Breast epithelium (tissue), 4 donors: ENCODE measurements at regions not wholly inside any gene's neighbourhood (a gene's known extent, or its start where the extent isn't known, plus 50 kb on each side); places are given as distances from the start of the nearest gene placed in this dataset.

Experiments used
- DNase-seq, 2 donors: peaks; one replicate each; pipeline ENCODE4 v3.0.0-alpha.2; 2019; ENCODE audit warnings: low spot score in 2 of 2
- H3K27ac ChIP-seq, 2 donors: fragments of 200-600 bp; sonication (generic) in 1 of 2; one replicate each; pipeline ENCODE4 v1.5.1; 2016 to 2019; ENCODE audit warnings: mild to moderate bottlenecking in 1 of 2
- H3K27me3 ChIP-seq, 2 donors: fragments of 200-600 bp; sonication (generic) in 1 of 2; one replicate each; pipeline versions ENCODE4 v1.5.1 to v1.6.0; 2017 to 2019; ENCODE audit warnings: control low read depth in 1 of 2, mild to moderate bottlenecking in 1 of 2
- H3K36me3 ChIP-seq: fragments of 200-600 bp; one replicate; pipeline ENCODE4 v1.5.1; 2019
- H3K4me1 ChIP-seq, 2 donors: fragments of 200-600 bp; sonication (generic); one replicate each; pipeline ENCODE4 v1.5.1; 2016 to 2019; ENCODE audit warnings: control low read depth in 1 of 2
- H3K4me3 ChIP-seq, 3 donors: fragments of 200-600 bp; sonication (generic); 1 replicate in 2 of 3; 2 replicates in 1 of 3; pipeline ENCODE4 v1.5.1; 2016 to 2019; ENCODE audit warnings: mild to moderate bottlenecking in 3 of 3, moderate library complexity in 2 of 3
- H3K9me3 ChIP-seq, 2 donors: fragments of 200-600 bp; sonication (generic) in 1 of 2; one replicate each; pipeline ENCODE4 v1.5.1; 2016 to 2019; ENCODE audit warnings: control low read depth in 1 of 2
- CTCF ChIP-seq, 3 donors: fragments of 450-650 bp; IDR thresholded peaks; one replicate each; pipeline ENCODE4 v1.5.1; 2016 to 2017; ENCODE audit warnings: antibody characterized with exemption in 3 of 3, mild to moderate bottlenecking in 3 of 3, moderate library complexity in 3 of 3
- POLR2A ChIP-seq: fragments of 450-650 bp; IDR thresholded peaks from one replicate; pipeline ENCODE4 v1.6.1; 2016; ENCODE audit warnings: antibody characterized with exemption, mild to moderate bottlenecking, moderate library complexity
- POLR2AphosphoS5 ChIP-seq, 3 donors: sonication (generic); formaldehyde crosslinking; IDR thresholded peaks; one replicate each; pipeline ENCODE4 v1.6.1; 2017; ENCODE audit warnings: antibody characterized with exemption in 3 of 3
- intact Hi-C: fragments of 100-400 bp; cut with DNase I; formaldehyde crosslinking; loops from one replicate; pipeline ENCODE4 v1.15.1; 2023; ENCODE audit warnings: low total_unique reads

DNA sequence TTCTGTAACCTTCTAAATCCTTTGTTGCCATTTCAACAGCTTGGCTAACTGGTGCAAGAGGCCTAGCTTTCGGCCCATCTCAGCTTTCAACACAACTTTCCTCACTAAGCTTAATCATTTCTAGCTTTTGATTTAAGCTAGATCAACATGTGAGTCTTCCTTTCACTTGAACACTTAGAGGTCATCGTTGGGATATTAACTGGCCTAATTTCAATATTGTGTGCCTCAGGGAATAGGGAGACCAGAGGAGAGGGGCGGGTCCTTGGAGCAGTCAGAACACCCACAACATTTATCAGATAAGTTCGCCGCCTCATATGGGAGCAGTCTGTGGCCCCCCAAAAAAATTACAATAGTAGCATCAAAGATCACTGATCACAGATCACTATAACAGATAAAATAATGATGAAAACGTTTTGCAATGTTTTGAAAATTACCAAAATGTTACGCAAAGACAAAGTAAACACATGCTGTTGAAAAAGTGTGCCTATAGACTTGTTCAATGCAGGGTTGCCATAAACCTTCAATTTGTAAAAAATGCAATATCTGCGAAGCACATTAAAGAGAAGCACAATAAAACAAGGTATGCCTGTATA, 66.8 kb upstream of the PCSK1 start:
- no peaks in the 10 kb centered on the region for H3K9me3 ChIP-seq
- no peak for DNase-seq
- H3K36me3 ChIP-seq = no peaks in the 10 kb centered on the region
- no peaks in the 10 kb centered on the region for H3K27me3 ChIP-seq
- intact Hi-C loops = no loop called here
- H3K4me3 ChIP-seq = no peak overlapping the region
- no peaks in the 10 kb centered on the region for H3K4me1 ChIP-seq
- TF ChIP-seq CTCF (IDR thresholded peaks at IDR 0.05) (no peak), POLR2A (no peak), POLR2AphosphoS5 (IDR thresholded peaks at IDR 0.05) (no peak)
- no peak overlapping the region for H3K27ac ChIP-seq

GRCh38 chr5:96501991-96502646, 69.1 kb upstream of the PCSK1 start:
- Histone ChIP-seq H3K4me1 (no peaks in the 10 kb centered on the region), H3K9me3 (no peaks in the 10 kb centered on the region), H3K27me3 (no peaks in the 10 kb centered on the region), H3K4me3 (no peak overlapping the region), H3K36me3 (no peaks in the 10 kb centered on the region), H3K27ac (no peak overlapping the region)
- no peak for DNase-seq
- no peak for TF ChIP-seq CTCF (IDR thresholded peaks at IDR 0.05)
- no peak for TF ChIP-seq POLR2AphosphoS5 (IDR thresholded peaks at IDR 0.05)
- TF ChIP-seq POLR2A = no peak
- intact Hi-C loops = no loop called here

DNA sequence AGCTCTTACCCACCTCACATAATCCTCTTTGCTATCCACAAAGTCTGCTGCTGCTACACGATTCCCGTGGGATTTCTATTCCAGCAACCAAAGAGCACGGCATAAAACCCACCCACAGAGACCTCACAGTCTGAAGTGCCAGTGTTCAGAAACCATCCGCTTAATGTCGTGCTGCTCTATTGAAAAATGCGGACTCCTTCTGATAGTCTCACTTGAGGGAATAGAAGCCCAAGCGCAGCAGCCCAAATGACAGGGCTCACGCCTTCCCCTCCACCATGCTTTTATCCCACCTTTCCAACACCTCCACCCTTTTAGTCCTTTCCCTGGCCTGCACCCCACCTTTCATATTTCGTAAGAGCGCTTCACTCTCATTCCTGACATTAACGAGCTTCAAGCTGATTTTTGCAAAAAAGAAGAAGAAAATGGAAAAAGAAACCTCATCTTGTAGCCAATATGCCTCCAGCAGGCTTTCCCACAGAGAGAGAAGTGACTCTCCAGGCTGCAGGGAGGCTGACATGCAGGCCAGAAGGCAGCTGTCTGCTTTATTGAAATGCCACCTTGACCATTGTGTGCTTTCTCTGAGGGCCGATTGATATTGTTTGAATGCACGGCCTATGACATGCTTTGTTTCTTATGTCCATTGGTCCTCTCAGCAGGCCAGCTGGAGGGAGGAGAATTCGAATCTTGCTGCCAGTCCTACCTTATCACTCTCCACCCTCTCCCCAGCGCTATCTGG, 70.6 kb upstream of the PCSK1 start:
- intact Hi-C loops = no loop called here
- Histone ChIP-seq H3K4me3 (no peak overlapping the region), H3K36me3 (no peaks in the 10 kb centered on the region), H3K4me1 (no peaks in the 10 kb centered on the region), H3K27me3 (no peaks in the 10 kb centered on the region), H3K27ac (no peak overlapping the region), H3K9me3 (no peaks in the 10 kb centered on the region)
- no peak for DNase-seq
- no peak for TF ChIP-seq POLR2A
- TF ChIP-seq POLR2AphosphoS5 (IDR thresholded peaks at IDR 0.05) = no peak
- no peak for TF ChIP-seq CTCF (IDR thresholded peaks at IDR 0.05)

DNA sequence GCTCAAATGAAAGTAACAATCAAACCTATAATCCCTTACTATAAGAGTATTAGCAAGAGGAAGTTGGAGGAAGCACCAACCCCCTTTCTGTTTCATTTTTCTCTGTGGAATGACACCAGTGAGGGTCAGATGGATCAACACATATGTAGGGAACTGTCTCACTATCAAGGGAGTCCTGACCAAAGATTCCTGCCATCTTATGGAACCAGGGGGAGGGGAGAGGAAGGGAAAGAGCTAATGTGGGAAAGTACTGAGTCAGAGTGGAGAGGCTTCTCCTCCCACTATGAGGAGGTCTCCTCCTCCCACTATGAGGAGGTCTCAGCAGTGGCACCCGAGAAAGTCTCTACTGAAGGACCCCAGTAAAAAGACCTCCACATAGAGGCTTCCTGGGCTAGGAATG, 73.3 kb upstream of the PCSK1 start:
- TF ChIP-seq CTCF (IDR thresholded peaks at IDR 0.05) = no peak
- no peak for TF ChIP-seq POLR2AphosphoS5 (IDR thresholded peaks at IDR 0.05)
- TF ChIP-seq POLR2A = no peak
- Histone ChIP-seq H3K27ac (no peak overlapping the region), H3K27me3 (no peaks in the 10 kb centered on the region), H3K4me1 (no peaks in the 10 kb centered on the region), H3K4me3 (no peak overlapping the region), H3K36me3 (no peaks in the 10 kb centered on the region), H3K9me3 (no peaks in the 10 kb centered on the region)
- no peak for DNase-seq
- intact Hi-C loops = no loop called here

- intact Hi-C loops = no loop called here
- no peaks in the 10 kb centered on the region for H3K9me3 ChIP-seq
- TF ChIP-seq POLR2A (no peak), POLR2AphosphoS5 (IDR thresholded peaks at IDR 0.05) (no peak), CTCF (IDR thresholded peaks at IDR 0.05) (no peak)
- H3K27me3 ChIP-seq = no peaks in the 10 kb centered on the region
- H3K4me1 ChIP-seq = no peaks in the 10 kb centered on the region
- no peak for DNase-seq
- no peak overlapping the region for H3K27ac ChIP-seq
- no peaks in the 10 kb centered on the region for H3K36me3 ChIP-seq
- H3K4me3 ChIP-seq = no peak overlapping the region
These were observed 73.9 kb upstream of the PCSK1 start for GRCh38 chr5:96506866-96507527.
